ENCODE measurements at regions not wholly inside any gene's neighbourhood (a gene's known extent, or its start where the extent isn't known, plus 50 kb on each side); places are given as distances from the start of the nearest gene placed in this dataset.

- DNase-seq (ENCODE audit: low read depth), result no peak
- no peak for TF ChIP-seq CTCF (conservative IDR thresholded peaks at IDR 0.05; ENCODE audit: low read length)
- H3K4me3 ChIP-seq (ENCODE audit: low read length), result no peak overlapping the region
These were observed 399.1 kb downstream of the BTBD3 start for GRCh38 chr20:12316794-12317193.

GRCh38 chr20:12317433-12317832, 399.7 kb downstream of the BTBD3 start:
- no peak for TF ChIP-seq CTCF (conservative IDR thresholded peaks at IDR 0.05; ENCODE audit: low read length)
- no peak for DNase-seq (ENCODE audit: low read depth)
- H3K4me3 ChIP-seq (ENCODE audit: low read length), result no peak overlapping the region

- no peak overlapping the region for H3K4me3 ChIP-seq (ENCODE audit: low read length)
- TF ChIP-seq CTCF (conservative IDR thresholded peaks at IDR 0.05; ENCODE audit: low read length), result no peak
These were observed 400.4 kb downstream of the BTBD3 start for GRCh38 chr20:12318043-12318442.

GRCh38 chr20:12321736-12322135, 404.0 kb downstream of the BTBD3 start:
- TF ChIP-seq CTCF (conservative IDR thresholded peaks at IDR 0.05; ENCODE audit: low read length), result no peak
- H3K4me3 ChIP-seq (ENCODE audit: low read length), result no peak overlapping the region
- no peak for DNase-seq (ENCODE audit: low read depth)

More at GRCh38 chr20:12318043-12318442, 400.4 kb downstream of the BTBD3 start:
- no peak for DNase-seq (ENCODE audit: low read depth)

- DNase-seq (ENCODE audit: low read depth), result no peak
- TF ChIP-seq CTCF (conservative IDR thresholded peaks at IDR 0.05; ENCODE audit: low read length), result no peak
These were observed 409.5 kb downstream of the BTBD3 start for GRCh38 chr20:12327205-12327604.

GRCh38 chr20:12331236-12331635, 413.5 kb downstream of the BTBD3 start:
- DNase-seq (ENCODE audit: low read depth), result no peak
- no peak for TF ChIP-seq CTCF (conservative IDR thresholded peaks at IDR 0.05; ENCODE audit: low read length)
- H3K4me3 ChIP-seq (ENCODE audit: low read length), result no peak overlapping the region

More at GRCh38 chr20:12327205-12327604, 409.5 kb downstream of the BTBD3 start:
- no peak overlapping the region for H3K4me3 ChIP-seq (ENCODE audit: low read length)

- no peak for TF ChIP-seq CTCF (conservative IDR thresholded peaks at IDR 0.05; ENCODE audit: low read length)
- no peak for DNase-seq (ENCODE audit: low read depth)
- H3K4me3 ChIP-seq (ENCODE audit: low read length), result no peak overlapping the region
These were observed 419.9 kb downstream of the BTBD3 start for GRCh38 chr20:12337601-12338000.
